ENCODE measurements at regions not wholly inside any gene's neighbourhood (a gene's known extent, or its start where the extent isn't known, plus 50 kb on each side); places are given as distances from the start of the nearest gene placed in this dataset.

- 100% methylated on average over 1 of the region's 1 CpG for WGBS (ENCODE audit: insufficient coverage)
- no peak overlapping the region for H3K4me2 ChIP-seq (replicated peaks; ENCODE audit: extremely low read depth, low read length, poor library complexity, severe bottlenecking)
- H3K27ac ChIP-seq (ENCODE audit: low read depth in 1 of 2, low read length in 2 of 2), result no peak overlapping the region
- peaks cover 0 to 7% (median 0%) of the 10 kb centered on the region in 3 donors for H3K27me3 Mint-ChIP-seq (ENCODE audit: low read depth in 3 of 3)
- H3K9me3 Mint-ChIP-seq, result peaks cover 0 to 2% (median 0%) of the 10 kb centered on the region in 7 donors
- H3K4me1 Mint-ChIP-seq, result peaks cover 37% of the 10 kb centered on the region
- intact Hi-C loops (cut with micrococcal nuclease), result no loop called here
- H2AFZ ChIP-seq (ENCODE audit: insufficient read depth, low read depth, low read length, poor library complexity, severe bottlenecking), result no peak overlapping the region
- no peak overlapping the region for H3K4me3 ChIP-seq (replicated peaks in 1 of 3; ENCODE audit: low read depth in 2 of 3, low read length in 3 of 3)
- no peaks in the 10 kb centered on the region for H3K9me3 ChIP-seq (replicated peaks in 1 of 2; ENCODE audit: control insufficient read depth in 1 of 2, insufficient read depth in 1 of 2, low read length in 2 of 2)
- H3K36me3 ChIP-seq (replicated peaks in 1 of 2; ENCODE audit: control insufficient read depth in 1 of 2, insufficient read depth in 2 of 2, low read length in 2 of 2), result no peaks in the 10 kb centered on the region
- H3K27me3 ChIP-seq (ENCODE audit: control insufficient read depth in 2 of 2, insufficient read depth in 2 of 2, low read length in 2 of 2), result no peaks in the 10 kb centered on the region
- H3K27ac Mint-ChIP-seq, result peak overlapping the region in 1 of 7 donors; percentile 33
- TF ChIP-seq CTCF (IDR thresholded peaks at IDR 0.05), result no peak
- no peak for DNase-seq
- H3K4me1 ChIP-seq (ENCODE audit: control insufficient read depth in 1 of 2, insufficient read depth in 2 of 2, low read length in 2 of 2), result peaks cover 12 to 25% of the 10 kb centered on the region in 2 donors
- H3K4me3 Mint-ChIP-seq, result no peak overlapping the region
- no peaks in the 10 kb centered on the region for H3K79me2 ChIP-seq (ENCODE audit: insufficient read depth, low read length)
- H3K9ac ChIP-seq (ENCODE audit: insufficient read depth, low read length, poor library complexity, severe bottlenecking), result no peak overlapping the region
- H3K36me3 Mint-ChIP-seq, result no peaks in the 10 kb centered on the region
- no peaks in the 10 kb centered on the region for H4K20me1 ChIP-seq (ENCODE audit: insufficient read depth, low read length)
Observed at GRCh38 chr1:201598973-201599372, 60.0 kb downstream of the NAV1 start.

- Histone ChIP-seq H3K27ac (ENCODE audit: low read depth in 1 of 2, low read length in 2 of 2) (no peak overlapping the region), H3K4me1 (ENCODE audit: control insufficient read depth in 1 of 2, insufficient read depth in 2 of 2, low read length in 2 of 2) (peaks cover 6 to 19% of the 10 kb centered on the region in 2 donors), H4K20me1 (ENCODE audit: insufficient read depth, low read length) (no peaks in the 10 kb centered on the region), H2AFZ (ENCODE audit: insufficient read depth, low read depth, low read length, poor library complexity, severe bottlenecking) (no peak overlapping the region), H3K9ac (ENCODE audit: insufficient read depth, low read length, poor library complexity, severe bottlenecking) (no peak overlapping the region), H3K9me3 (replicated peaks in 1 of 2; ENCODE audit: control insufficient read depth in 1 of 2, insufficient read depth in 1 of 2, low read length in 2 of 2) (no peaks in the 10 kb centered on the region), H3K79me2 (ENCODE audit: insufficient read depth, low read length) (no peaks in the 10 kb centered on the region), H3K4me3 (replicated peaks in 1 of 3; ENCODE audit: low read depth in 2 of 3, low read length in 3 of 3) (no peak overlapping the region), H3K4me2 (replicated peaks; ENCODE audit: extremely low read depth, low read length, poor library complexity, severe bottlenecking) (no peak overlapping the region), H3K27me3 (ENCODE audit: control insufficient read depth in 2 of 2, insufficient read depth in 2 of 2, low read length in 2 of 2) (no peaks in the 10 kb centered on the region), H3K36me3 (replicated peaks in 1 of 2; ENCODE audit: control insufficient read depth in 1 of 2, insufficient read depth in 2 of 2, low read length in 2 of 2) (no peaks in the 10 kb centered on the region)
- Mint-ChIP-seq H3K36me3 (no peaks in the 10 kb centered on the region), H3K4me3 (no peak overlapping the region), H3K27ac (peak overlapping the region in 1 of 7 donors; percentile 33), H3K4me1 (peaks cover 31% of the 10 kb centered on the region), H3K9me3 (peaks cover 0 to 2% (median 0%) of the 10 kb centered on the region in 7 donors), H3K27me3 (ENCODE audit: low read depth in 3 of 3) (peaks cover 0 to 6% (median 0%) of the 10 kb centered on the region in 3 donors)
- intact Hi-C loops (cut with micrococcal nuclease), result no loop called here
- WGBS (ENCODE audit: insufficient coverage), result 100% methylated on average over 3 of the region's 8 CpGs
- no peak for DNase-seq
- no peak for TF ChIP-seq CTCF (IDR thresholded peaks at IDR 0.05)
Observed at GRCh38 chr1:201599548-201599947, 60.6 kb downstream of the NAV1 start.

All from CD14-positive monocyte (primary cell).